ENCODE measurements at regions not wholly inside any gene's neighbourhood (a gene's known extent, or its start where the extent isn't known, plus 50 kb on each side); places are given as distances from the start of the nearest gene placed in this dataset.

GRCh38 chr3:8413337-8413926 is 88.2 kb upstream of the LMCD1 start:
- no peak overlapping the region for H3K4me3 ChIP-seq (replicated peaks; ENCODE audit: insufficient read depth, low read length)
- TF ChIP-seq CTCF (IDR thresholded peaks at IDR 0.05; ENCODE audit: insufficient read depth, low read length) = no peak
- TF ChIP-seq REST (IDR thresholded peaks at IDR 0.05; ENCODE audit: insufficient replicate concordance, low read depth) = no peak
- TF ChIP-seq GABPA (IDR thresholded peaks at IDR 0.05; ENCODE audit: low read depth) = no peak
- no peak for TF ChIP-seq POLR2AphosphoS5 (IDR thresholded peaks at IDR 0.05; ENCODE audit: low read depth)
- TF ChIP-seq SPI1 (IDR thresholded peaks at IDR 0.05; ENCODE audit: borderline replicate concordance, low read depth) = no peak
- H3K27me3 ChIP-seq (ENCODE audit: insufficient read depth, poor library complexity, severe bottlenecking) = no peaks in the 10 kb centered on the region
- H3K27ac ChIP-seq (replicated peaks) = no peak overlapping the region
- DNase-seq (ENCODE audit: low read depth in 1 of 2, low spot score in 1 of 2) = no peak

GRCh38 chr3:8416965-8417364 is 84.7 kb upstream of the LMCD1 start:
- no peak overlapping the region for H3K27ac ChIP-seq (replicated peaks)
- DNase-seq (ENCODE audit: low read depth in 1 of 2, low spot score in 1 of 2) = peak; percentile 20 to 31
- no peak for TF ChIP-seq SPI1 (IDR thresholded peaks at IDR 0.05; ENCODE audit: borderline replicate concordance, low read depth)
- TF ChIP-seq CTCF (IDR thresholded peaks at IDR 0.05; ENCODE audit: insufficient read depth, low read length) = no peak
- no peak for TF ChIP-seq GABPA (IDR thresholded peaks at IDR 0.05; ENCODE audit: low read depth)
- no peak for TF ChIP-seq REST (IDR thresholded peaks at IDR 0.05; ENCODE audit: insufficient replicate concordance, low read depth)
- TF ChIP-seq POLR2AphosphoS5 (IDR thresholded peaks at IDR 0.05; ENCODE audit: low read depth) = no peak
- H3K4me3 ChIP-seq (replicated peaks; ENCODE audit: insufficient read depth, low read length) = no peak overlapping the region
- no peaks in the 10 kb centered on the region for H3K27me3 ChIP-seq (ENCODE audit: insufficient read depth, poor library complexity, severe bottlenecking)

GRCh38 chr3:8420612-8421011 is 81.0 kb upstream of the LMCD1 start:
- no peak for DNase-seq (ENCODE audit: low read depth in 1 of 2, low spot score in 1 of 2)
- TF ChIP-seq GABPA (IDR thresholded peaks at IDR 0.05; ENCODE audit: low read depth) (no peak), POLR2AphosphoS5 (IDR thresholded peaks at IDR 0.05; ENCODE audit: low read depth) (no peak), REST (IDR thresholded peaks at IDR 0.05; ENCODE audit: insufficient replicate concordance, low read depth) (no peak), SPI1 (IDR thresholded peaks at IDR 0.05; ENCODE audit: borderline replicate concordance, low read depth) (no peak)
- Histone ChIP-seq H3K27me3 (ENCODE audit: insufficient read depth, poor library complexity, severe bottlenecking) (no peaks in the 10 kb centered on the region), H3K4me3 (replicated peaks; ENCODE audit: insufficient read depth, low read length) (no peak overlapping the region), H3K27ac (replicated peaks) (no peak overlapping the region)

All from HL-60 (cell line).